Loucy (cell line): ENCODE measurements at regions not wholly inside any gene's neighbourhood (a gene's known extent, or its start where the extent isn't known, plus 50 kb on each side); places are given as distances from the start of the nearest gene placed in this dataset.

Experiments used
- EZH2phosphoT487 ChIP-seq: fragments of 200-600 bp; IDR thresholded peaks from 2 replicates; pipeline ENCODE4 v1.6.1; 2018; ENCODE audit warnings: antibody characterized with exemption, mild to moderate bottlenecking, moderate library complexity, borderline replicate concordance
- TF ChIP-seq, protein P1 (sequence below): fragments of 200-600 bp; sonication (generic); conservative IDR thresholded peaks from 2 replicates; pipeline ENCODE4 v1.5.1; 2014; ENCODE audit warnings: mild to moderate bottlenecking, antibody characterized with exemption, low read length

DNA sequence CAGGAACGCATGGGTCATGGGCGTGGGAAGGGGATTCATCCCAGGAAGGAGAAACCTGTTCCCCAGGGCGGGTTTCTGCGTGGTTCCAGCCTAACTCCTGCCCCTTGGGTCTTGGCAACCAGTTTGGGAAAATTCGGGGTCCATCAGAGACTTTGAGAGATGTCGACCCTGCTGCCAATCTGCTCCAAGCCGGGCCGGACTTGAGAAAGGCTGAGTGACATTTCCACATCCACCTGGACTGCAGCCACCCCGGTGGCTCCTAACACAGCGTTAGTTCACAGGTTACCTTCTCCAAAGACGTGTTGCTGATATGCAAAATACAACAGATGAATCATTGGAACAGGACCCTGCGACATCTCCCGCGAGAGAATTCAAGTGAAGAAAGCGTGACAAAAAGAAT is 627.2 kb downstream of the IRX1 start:
- TF ChIP-seq, protein P1, sequence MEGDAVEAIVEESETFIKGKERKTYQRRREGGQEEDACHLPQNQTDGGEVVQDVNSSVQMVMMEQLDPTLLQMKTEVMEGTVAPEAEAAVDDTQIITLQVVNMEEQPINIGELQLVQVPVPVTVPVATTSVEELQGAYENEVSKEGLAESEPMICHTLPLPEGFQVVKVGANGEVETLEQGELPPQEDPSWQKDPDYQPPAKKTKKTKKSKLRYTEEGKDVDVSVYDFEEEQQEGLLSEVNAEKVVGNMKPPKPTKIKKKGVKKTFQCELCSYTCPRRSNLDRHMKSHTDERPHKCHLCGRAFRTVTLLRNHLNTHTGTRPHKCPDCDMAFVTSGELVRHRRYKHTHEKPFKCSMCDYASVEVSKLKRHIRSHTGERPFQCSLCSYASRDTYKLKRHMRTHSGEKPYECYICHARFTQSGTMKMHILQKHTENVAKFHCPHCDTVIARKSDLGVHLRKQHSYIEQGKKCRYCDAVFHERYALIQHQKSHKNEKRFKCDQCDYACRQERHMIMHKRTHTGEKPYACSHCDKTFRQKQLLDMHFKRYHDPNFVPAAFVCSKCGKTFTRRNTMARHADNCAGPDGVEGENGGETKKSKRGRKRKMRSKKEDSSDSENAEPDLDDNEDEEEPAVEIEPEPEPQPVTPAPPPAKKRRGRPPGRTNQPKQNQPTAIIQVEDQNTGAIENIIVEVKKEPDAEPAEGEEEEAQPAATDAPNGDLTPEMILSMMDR = no peak
- TF ChIP-seq EZH2phosphoT487 = no peak
